HG03175 (cell line): ENCODE measurements at regions not wholly inside any gene's neighbourhood (a gene's known extent, or its start where the extent isn't known, plus 50 kb on each side); places are given as distances from the start of the nearest gene placed in this dataset.

ENCODE experiments used
- ATAC-seq: cut with Tn5 transposase; IDR thresholded peaks from one replicate; pipeline ENCODE4 v1.9.1; 2021; ENCODE audit warnings: mild to moderate bottlenecking, moderate library complexity; ENCODE audit not compliant: unreplicated experiment

DNA sequence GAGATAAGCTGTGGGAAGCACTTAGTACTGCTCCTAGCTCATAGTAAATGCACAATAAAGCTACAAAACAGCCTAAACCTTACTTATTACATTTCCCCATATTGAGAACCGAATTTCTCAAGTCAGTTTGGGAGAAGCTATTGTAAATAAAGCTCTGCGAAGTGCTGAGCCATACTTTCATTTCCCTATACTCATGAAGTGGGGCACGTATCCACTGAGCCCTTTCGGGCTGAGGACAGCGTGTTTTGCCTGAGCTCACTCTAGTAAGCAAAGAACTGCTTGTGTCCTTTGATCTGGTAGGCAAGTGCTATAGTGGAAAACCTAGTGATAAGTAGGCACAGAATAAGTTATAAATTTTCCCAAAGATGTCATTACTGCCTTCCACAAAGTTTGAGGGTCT is 165.0 kb downstream of the RSL24D1 start:
- ATAC-seq: no peak

DNA sequence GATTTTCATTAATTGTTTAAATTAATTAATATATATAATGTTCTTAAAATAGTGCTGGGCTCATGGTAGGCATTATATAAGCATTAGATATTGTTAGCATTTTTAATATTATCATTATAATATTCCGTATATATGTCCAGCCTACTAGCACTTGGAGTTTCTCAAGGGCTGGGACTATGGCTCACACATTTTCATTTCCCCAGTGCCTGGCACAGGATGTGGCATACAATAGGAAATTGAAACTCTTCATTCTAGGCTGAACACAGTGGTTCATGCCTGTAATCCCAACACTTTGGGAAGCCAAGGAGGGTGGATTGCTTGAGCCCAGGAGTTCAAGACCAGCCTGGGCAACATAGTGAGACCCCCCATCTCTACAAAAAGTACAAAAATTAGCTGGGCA is 170.4 kb downstream of the RSL24D1 start:
- no peak for ATAC-seq

DNA sequence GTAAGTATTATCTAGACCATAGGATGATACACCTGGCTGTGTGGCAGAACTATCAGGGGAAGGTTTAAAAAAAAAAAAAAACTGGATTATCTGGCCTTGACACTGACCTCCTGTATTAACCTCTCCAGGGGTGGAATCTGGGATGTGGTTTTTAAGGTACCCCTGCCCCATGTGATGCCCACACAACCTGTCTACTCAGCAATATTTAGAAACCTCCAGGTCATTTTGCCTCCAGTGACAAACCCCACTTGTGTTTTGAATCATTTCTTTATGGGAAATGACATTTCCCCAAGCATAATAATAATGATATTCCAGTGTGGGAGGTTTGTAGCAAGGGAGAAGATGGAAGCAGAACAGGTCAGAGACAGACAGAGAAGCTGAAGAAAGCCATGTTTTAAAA is 179.1 kb downstream of the RSL24D1 start:
- ATAC-seq: no peak

DNA sequence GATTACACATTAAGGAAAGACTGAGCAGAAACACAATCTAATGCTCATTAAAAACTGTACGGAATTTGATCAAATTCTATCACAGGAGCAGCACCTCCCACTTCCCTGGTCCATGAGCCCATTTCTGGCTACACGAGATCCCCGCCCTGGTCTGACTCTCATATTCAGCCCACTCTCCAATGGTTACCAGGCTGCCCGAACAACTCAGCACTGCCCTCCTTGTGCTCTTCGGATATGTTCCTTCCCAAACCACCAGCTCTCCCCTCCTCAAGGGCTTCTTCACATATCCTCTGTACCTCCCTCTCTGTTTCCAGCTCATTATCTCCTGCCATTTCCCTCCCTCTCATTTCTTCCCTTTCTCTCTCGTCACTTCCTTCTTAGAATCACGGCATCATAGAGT is 180.5 kb downstream of the RSL24D1 start:
- ATAC-seq: no peak

GRCh38 chr15:55015093-55015445 is 181.7 kb downstream of the RSL24D1 start:
- no peak for ATAC-seq

- ATAC-seq: no peak
Observed at GRCh38 chr15:55014391-55015092, 182.2 kb downstream of the RSL24D1 start.

GRCh38 chr15:55008421-55008820 is 188.3 kb downstream of the RSL24D1 start:
- ATAC-seq: no peak

DNA sequence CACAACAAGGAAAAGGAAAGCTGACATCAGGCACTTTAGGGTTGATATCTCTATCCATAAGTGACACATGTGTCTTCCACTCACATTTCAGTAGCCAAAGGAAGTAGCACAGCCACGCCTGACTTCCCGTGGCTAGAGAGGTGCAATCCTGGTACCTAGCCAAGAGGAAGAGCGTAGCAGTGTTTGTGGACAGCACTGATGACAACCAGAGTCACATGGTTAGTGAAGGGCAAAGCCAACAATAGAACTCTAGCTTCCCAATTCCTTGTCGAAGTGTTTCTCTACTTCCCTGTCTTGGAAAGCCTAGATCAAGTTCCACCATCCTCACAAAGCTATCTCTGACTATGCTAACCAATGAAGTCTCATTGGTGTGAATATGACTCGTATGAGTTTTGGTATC is 189.2 kb downstream of the RSL24D1 start:
- no peak for ATAC-seq

DNA sequence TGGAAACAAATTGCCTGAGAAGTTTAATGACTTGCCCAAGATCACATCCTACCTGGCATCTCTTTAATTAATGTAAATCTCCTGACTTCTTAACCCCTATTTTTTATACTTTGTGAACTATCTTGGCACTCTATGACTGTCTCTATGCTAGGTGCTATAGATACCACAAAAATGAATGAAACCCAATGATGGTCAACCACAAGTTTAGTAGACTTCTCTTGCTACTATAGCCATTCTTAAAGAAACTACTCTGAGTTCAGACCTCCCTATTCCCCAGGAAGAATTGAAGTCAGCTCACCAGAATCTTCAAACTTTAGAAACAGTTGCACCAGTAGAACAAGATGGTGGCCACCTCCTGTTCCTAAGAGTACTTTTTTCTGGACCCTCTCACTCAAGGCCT is 191.1 kb downstream of the RSL24D1 start:
- ATAC-seq: no peak

DNA sequence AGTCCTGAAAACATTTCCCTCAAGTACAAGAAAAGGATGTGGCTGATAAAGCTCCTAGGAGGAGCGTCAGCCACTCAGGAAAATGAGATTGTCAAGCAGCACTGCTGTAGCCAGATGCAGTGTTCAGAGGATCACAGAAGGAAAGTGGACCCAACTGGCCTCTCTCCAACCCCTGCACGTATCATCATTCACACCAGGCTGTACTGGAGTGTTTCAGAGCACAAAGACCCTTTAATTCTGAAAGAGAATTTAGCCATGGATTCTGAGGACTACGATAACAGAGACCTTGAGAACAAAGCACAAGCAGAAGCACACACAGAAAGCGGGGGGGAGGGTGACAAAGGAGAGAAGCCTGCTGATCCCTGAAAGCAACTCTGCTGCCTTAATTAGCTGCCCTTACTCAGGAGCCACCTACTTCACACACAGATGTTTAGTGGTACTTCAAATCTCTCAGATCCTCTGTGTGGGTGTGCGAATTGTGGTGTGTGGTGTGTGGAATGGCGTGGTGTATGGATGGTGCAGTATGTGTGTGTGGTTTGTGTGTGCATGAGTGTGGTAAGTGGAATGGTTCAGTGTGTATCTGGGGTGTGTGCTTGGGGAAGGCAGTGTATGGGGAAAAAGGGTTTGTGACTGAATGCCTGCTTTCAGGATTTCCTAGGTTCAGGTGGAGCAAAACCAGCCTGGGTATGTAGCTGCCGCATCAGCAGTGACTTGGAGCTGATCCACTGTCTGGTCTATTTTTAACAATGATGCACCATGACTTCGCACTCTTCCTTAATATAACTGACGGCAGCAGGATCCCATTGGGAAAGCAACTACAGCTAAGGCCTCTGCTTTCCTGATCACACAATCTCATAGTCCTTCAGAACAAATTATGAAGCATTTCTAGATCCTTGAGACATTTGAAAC is 192.5 kb downstream of the RSL24D1 start:
- no peak for ATAC-seq

DNA sequence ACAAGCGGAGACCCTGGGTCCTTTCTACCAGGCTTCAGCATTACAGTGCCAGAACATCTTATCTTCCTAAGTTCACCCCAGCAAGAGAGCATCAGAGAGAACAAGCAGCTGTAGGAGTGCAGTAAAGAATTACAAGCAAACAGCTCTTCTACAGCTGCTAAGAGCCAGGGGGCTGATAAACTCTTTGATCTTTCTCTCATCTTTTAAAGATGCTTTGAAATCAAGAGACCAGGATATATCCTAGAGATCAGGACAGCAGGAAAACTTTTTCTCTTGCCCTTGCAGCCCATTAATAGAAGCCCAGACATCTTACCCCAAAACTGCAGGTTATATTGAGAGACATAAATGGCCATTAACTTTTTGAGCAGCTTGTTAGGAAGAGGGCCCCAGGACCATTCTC is 198.1 kb downstream of the RSL24D1 start:
- ATAC-seq: no peak

DNA sequence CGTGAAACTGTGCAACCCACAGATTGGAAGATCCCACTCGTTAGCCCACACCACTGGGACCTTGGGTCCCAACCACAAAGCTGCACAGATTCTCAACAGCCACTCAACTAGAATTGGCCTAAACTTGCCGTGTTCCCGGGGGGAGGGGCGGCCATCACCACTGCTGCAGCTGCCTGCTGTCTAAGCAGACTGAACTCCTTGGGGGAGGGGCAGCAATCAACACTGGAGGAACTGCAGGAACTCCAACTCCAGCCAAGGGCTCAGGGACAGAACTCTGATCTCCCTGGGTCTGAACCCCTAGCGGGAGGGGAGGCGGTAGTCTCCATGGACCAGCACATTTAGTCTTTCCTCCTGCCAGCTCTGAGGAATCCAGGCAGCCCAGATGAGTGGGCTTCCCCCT is 205.9 kb downstream of the RSL24D1 start:
- ATAC-seq: no peak

- ATAC-seq: no peak
Observed at GRCh38 chr15:54987881-54988280, 208.9 kb downstream of the RSL24D1 start.

DNA sequence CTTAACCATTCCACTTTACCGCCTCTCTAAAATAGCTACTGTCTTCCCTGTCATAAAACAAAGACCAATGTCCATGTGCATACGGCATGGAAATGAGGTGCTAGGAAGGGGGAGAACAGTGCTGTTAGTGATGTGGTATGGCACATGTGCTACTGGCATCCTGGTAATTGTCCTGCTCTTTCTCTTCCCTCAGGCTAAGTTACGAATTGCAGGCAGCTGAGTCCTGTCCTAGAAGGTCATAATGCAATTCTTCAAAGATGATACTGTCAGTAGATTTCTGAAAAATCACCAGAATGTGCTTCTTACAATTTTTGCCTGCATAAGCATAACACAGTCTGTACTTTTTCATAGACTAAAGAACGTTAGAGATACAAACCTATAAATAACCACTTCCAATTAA is 216.8 kb downstream of the RSL24D1 start:
- ATAC-seq: no peak

GRCh38 chr15:54962637-54963036 is 234.1 kb downstream of the RSL24D1 start:
- no peak for ATAC-seq

DNA sequence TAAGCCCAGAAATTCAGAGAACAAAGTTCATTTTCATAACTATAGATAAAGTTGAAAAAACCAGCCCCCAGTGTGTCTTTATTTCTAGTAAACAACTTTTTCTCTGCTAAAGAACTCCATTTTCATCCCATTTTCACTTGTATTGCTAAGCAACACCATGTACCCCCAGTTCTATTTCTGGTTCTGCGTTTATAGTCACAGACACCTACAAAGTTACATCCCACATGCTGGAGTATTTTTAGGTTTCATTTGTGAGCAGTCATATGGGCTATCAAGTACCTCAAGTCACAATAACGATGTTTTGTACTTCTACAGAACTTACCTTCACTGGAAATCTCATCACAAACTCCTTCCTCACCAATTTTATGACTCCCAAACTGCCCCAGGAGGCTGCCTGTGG is 236.5 kb downstream of the RSL24D1 start:
- ATAC-seq: no peak

GRCh38 chr15:54941417-54941816 is 255.3 kb downstream of the RSL24D1 start:
- no peak for ATAC-seq

DNA sequence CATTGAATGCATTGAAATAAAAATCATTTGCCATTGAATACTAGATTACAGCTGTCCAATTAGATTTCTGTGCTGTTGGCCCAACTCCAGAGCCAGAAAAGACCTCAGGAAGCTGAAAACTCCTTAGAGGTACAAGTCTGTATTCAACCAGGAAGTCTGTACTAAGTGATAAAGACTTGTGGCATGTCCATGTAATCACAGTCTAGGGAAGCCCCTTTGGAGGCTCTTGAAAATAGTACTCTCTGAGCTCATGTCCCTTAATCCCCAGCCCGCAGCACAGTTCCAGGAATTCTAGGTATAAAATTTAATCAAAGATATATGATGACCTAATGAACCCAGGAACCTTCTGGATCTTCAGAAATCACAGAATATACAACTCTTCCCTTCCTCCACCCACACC is 279.4 kb downstream of the RSL24D1 start:
- ATAC-seq: no peak

DNA sequence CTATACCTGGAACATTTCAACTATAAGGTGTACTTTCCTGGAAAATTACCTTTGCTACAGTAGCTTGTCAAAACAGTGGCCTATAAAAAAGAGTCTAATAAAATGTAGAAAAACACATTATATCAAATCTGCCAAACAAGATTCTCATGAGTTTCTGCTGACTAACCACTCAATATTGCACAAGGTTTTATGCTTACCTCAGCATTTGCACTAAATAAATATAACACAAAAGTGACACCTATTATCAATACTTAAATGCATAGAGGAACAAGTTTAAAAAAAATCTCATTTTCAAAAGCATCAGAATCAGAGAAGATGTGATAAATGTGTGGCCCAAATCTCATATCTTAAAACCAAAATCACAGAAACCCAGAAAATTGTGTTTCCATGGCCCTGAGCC is 281.4 kb downstream of the RSL24D1 start:
- no peak for ATAC-seq

DNA sequence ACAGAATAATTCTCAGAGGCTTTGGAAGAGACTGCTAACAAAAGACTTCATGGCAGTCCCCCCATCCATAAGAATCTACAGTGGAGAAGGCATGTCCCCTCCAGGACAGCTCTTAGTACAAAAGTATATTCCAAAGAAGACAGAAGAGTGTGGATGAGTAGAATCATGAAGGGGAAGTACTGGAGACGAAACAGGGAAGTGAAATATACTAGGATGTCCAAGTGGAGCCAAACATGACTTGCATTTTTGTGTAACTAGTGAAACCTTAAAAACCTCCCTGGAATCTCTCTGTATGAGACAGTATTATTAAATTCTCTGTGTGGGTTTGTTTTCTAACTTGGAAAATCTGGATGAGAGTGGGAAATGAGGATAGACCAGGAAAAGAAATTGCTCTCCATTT is 312.4 kb downstream of the RSL24D1 start:
- no peak for ATAC-seq

- ATAC-seq: no peak
Observed at GRCh38 chr15:54859982-54860381, 336.8 kb downstream of the RSL24D1 start.

DNA sequence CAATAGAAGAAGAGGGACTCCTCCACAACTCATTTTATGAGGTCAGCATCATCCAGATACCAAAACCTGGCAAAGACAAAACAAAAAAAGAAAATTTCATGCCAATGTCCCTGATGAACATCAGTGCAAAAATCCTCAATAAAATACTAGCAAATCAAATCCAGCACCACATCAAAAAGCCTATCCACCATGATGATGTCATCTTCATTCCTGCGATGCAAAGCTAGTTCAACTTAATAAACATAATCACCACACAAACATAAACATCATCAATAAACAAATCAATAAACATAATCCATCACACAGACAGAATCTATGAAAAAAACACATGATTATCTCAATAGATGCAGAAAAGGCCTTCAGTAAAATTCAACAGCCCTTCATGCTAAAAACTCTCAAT is 342.1 kb downstream of the RSL24D1 start:
- no peak for ATAC-seq
